ENCODE measurements at regions not wholly inside any gene's neighbourhood (a gene's known extent, or its start where the extent isn't known, plus 50 kb on each side); places are given as distances from the start of the nearest gene placed in this dataset.
A peak's percentile ranks its signal among the peaks of the same experiment; 100 is the strongest.

DNA sequence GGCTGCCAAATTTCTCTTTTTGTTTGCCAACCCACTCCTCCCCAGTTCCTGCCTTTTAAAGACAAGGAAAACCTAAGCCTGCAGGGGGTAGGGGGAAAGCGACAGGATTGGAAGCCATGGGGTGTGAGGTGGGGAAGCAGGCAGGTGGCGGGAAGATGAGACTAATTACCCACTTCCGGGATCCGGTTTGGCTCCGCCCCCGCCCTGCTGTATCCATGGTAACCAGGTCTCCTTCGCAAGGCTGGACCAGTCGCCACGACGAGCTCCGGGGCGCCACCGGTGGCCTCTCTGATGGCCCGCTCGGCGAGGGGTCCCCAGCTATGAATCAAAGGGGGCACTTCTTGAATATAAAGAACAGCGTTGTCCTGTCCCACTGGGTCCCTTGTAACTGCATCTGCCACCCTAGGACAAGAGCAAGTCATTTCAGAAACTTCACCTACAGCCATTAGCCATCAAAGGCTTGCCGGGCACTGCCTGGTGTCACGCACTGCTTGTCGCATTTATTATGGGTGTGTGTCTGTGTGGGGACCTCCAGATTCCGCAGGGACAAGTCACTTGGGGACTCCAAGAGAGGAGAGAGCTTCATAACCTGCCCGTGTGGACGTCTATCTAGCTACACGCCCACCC is 55.4 kb upstream of the LMTK2 start:
- Histone ChIP-seq H3K4me3 (ENCODE audit: low read length in 3 of 3) (no peak overlapping the region), H3K27ac (ENCODE audit: low read depth in 2 of 2, low read length in 2 of 2) (no peak overlapping the region), H3K27me3 (ENCODE audit: control insufficient read depth, insufficient read depth, low read length) (no peaks in the 10 kb centered on the region), H3K4me1 (ENCODE audit: control insufficient read depth in 2 of 3, insufficient read depth in 2 of 3, low read depth in 1 of 3, low read length in 3 of 3) (no peaks in the 10 kb centered on the region), H3K9me3 (ENCODE audit: control insufficient read depth in 2 of 3, insufficient read depth in 1 of 3, low read length in 3 of 3) (no peaks in the 10 kb centered on the region), H3K9ac (ENCODE audit: low read length in 3 of 3) (no peak overlapping the region), H3K36me3 (ENCODE audit: control insufficient read depth in 2 of 3, insufficient read depth in 3 of 3, low read length in 3 of 3) (no peaks in the 10 kb centered on the region)
- intact Hi-C loops (cut with DNase I) = no loop called here
- TF ChIP-seq, protein P1, sequence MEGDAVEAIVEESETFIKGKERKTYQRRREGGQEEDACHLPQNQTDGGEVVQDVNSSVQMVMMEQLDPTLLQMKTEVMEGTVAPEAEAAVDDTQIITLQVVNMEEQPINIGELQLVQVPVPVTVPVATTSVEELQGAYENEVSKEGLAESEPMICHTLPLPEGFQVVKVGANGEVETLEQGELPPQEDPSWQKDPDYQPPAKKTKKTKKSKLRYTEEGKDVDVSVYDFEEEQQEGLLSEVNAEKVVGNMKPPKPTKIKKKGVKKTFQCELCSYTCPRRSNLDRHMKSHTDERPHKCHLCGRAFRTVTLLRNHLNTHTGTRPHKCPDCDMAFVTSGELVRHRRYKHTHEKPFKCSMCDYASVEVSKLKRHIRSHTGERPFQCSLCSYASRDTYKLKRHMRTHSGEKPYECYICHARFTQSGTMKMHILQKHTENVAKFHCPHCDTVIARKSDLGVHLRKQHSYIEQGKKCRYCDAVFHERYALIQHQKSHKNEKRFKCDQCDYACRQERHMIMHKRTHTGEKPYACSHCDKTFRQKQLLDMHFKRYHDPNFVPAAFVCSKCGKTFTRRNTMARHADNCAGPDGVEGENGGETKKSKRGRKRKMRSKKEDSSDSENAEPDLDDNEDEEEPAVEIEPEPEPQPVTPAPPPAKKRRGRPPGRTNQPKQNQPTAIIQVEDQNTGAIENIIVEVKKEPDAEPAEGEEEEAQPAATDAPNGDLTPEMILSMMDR (IDR thresholded peaks at IDR 0.05; ENCODE audit: borderline replicate concordance, extremely low read depth, insufficient read depth) = no peak
- FAIRE-seq = no peak
- DNase-seq = peak in 4 of 5 donors; percentile 22 to 53 (median 29)

GRCh38 chr7:98054585-98054984 is 52.1 kb upstream of the LMTK2 start:
- no peak for DNase-seq
- TF ChIP-seq, protein P1 (IDR thresholded peaks at IDR 0.05; ENCODE audit: borderline replicate concordance, extremely low read depth, insufficient read depth) = no peak
- no peaks in the 10 kb centered on the region for H3K27me3 ChIP-seq (ENCODE audit: control insufficient read depth, insufficient read depth, low read length)
- H3K4me3 ChIP-seq (ENCODE audit: low read length in 3 of 3) = no peak overlapping the region
- H3K27ac ChIP-seq (ENCODE audit: low read depth in 2 of 2, low read length in 2 of 2) = no peak overlapping the region
- H3K4me1 ChIP-seq (ENCODE audit: control insufficient read depth in 2 of 3, insufficient read depth in 2 of 3, low read depth in 1 of 3, low read length in 3 of 3) = no peaks in the 10 kb centered on the region
- no peak overlapping the region for H3K9ac ChIP-seq (ENCODE audit: low read length in 3 of 3)
- H3K9me3 ChIP-seq (ENCODE audit: control insufficient read depth in 2 of 3, insufficient read depth in 1 of 3, low read length in 3 of 3) = no peaks in the 10 kb centered on the region
- intact Hi-C loops (cut with DNase I) = no loop called here
- FAIRE-seq = no peak
- no peaks in the 10 kb centered on the region for H3K36me3 ChIP-seq (ENCODE audit: control insufficient read depth in 2 of 3, insufficient read depth in 3 of 3, low read length in 3 of 3)

- intact Hi-C loops (cut with DNase I) = no loop called here
- Histone ChIP-seq H3K27me3 (ENCODE audit: control insufficient read depth, insufficient read depth, low read length) (no peaks in the 10 kb centered on the region), H3K9ac (ENCODE audit: low read length in 3 of 3) (no peak overlapping the region), H3K27ac (ENCODE audit: low read depth in 2 of 2, low read length in 2 of 2) (no peak overlapping the region), H3K4me3 (ENCODE audit: low read length in 3 of 3) (no peak overlapping the region), H3K9me3 (ENCODE audit: control insufficient read depth in 2 of 3, insufficient read depth in 1 of 3, low read length in 3 of 3) (no peaks in the 10 kb centered on the region), H3K36me3 (ENCODE audit: control insufficient read depth in 2 of 3, insufficient read depth in 3 of 3, low read length in 3 of 3) (no peaks in the 10 kb centered on the region), H3K4me1 (ENCODE audit: control insufficient read depth in 2 of 3, insufficient read depth in 2 of 3, low read depth in 1 of 3, low read length in 3 of 3) (no peaks in the 10 kb centered on the region)
- DNase-seq = no peak
- TF ChIP-seq, protein P1 (IDR thresholded peaks at IDR 0.05; ENCODE audit: borderline replicate concordance, extremely low read depth, insufficient read depth) = no peak
- FAIRE-seq = no peak
Measured at GRCh38 chr7:98056580-98056979, 50.1 kb upstream of the LMTK2 start.

Measured in kidney (tissue), 13 donors.